HG02610 (cell line): ENCODE measurements at regions not wholly inside any gene's neighbourhood (a gene's known extent, or its start where the extent isn't known, plus 50 kb on each side); places are given as distances from the start of the nearest gene placed in this dataset.

Experiments
- ATAC-seq: cut with Tn5 transposase; IDR thresholded peaks from one replicate; pipeline ENCODE4 v1.9.1; 2021; ENCODE audit warnings: mild to moderate bottlenecking, moderate library complexity; ENCODE audit not compliant: unreplicated experiment

DNA sequence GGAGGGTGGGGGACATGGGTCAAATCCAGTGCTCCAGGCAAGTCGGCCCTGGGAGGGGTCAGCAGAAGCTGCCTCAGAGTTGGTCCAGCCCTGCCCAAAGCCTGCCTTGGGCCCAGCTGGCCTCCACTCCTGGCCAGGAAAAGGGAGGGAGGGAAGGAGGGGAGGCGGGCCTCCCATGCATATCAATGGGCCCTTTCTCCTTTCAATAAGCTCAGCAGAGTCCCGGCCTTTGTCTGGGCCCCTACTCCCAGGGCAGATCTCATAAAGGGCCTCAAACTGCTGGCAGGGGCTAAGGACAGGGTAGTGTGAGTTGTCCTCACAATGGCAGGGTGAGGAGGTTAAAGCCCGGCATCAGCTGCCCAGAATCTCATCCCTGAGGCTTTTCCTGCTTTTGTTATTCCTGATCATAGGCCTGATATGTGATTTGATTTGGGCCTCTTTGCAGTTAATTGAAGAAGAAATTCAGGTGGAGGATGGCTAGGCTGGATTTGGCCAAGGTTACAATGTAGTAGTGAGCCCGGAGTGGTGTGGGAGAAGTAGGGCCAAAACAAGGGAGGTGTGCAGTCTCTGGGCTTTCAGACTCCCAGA is 121.1 kb upstream of the ATP6AP2 start:
- no peak for ATAC-seq

GRCh38 chrX:40457406-40457805 is 123.4 kb upstream of the ATP6AP2 start:
- no peak for ATAC-seq

DNA sequence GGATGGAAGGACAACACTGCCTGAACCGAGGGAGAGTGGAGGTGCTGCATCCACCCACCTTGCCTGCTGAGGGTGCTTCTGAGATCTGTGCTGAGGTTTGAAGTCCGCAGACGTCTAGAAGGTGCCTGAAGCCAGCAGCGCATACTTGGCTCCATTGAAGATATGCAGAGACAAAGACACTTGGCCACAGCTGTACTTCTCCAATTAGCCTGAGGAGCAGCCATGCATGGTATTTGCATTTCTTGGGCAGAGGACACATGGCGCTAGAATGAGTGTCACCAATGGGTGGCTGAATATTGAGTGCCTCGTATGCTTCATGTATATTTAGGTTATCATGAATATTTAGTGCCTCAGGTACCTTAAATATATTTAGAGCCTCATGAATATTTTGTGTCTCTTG is 128.7 kb upstream of the ATP6AP2 start:
- no peak for ATAC-seq

DNA sequence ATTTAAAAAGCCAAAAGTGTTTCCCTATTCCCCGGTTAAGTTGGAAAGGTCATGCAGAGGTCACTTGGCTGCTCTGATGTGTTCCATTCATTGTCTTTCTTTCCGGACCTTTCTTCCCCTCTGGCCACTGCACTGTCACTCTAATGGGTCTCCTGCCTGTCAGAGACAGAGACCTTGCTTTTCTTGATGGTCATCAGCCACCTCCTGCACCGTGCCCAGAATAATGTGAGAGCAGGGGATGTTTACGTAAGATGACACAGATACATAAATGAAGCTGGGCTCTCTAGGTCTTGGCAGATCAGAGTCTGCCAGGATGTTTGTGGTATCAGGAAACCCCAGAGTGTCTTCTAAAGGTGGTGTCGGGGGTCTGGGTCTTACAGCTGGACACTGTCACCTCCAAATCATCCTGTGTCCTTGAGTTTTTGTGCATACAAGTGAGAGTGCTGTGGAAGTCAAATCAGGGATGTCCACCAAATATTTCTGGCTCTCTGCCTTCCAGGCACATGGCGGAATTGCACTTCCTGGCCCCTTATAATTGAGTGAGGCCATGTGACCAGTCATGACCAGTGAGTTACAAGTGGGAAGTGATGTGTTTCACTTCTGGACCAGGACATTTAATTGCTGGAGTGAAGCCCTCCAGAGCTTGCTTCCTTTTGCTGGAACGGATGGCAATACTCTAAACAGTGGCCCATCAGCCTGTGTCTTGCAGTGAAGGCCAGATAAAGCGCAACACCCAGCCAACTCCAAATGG is 130.6 kb upstream of the ATP6AP2 start:
- ATAC-seq = no peak

- ATAC-seq = no peak
These were observed 131.4 kb upstream of the ATP6AP2 start for GRCh38 chrX:40449396-40449795.

DNA sequence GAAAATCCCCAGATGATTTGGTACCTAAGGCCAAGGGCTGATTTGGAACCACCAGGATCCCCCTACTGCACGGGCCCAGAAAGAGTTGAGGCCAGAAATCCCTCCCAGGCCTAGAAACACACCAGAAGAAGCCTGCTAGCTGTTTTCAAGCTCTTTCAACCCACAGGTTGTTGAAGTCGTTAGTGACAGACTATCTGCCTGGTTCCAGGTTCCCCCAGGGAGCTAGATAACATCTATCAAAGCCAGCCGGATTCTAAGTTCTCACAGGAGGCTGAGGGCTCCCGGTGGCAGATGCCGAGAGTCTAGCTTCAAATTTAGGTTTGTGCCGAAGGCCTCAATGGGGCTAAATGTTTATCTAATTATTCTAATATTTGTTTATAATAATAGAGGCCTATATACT is 132.0 kb upstream of the ATP6AP2 start:
- no peak for ATAC-seq

DNA sequence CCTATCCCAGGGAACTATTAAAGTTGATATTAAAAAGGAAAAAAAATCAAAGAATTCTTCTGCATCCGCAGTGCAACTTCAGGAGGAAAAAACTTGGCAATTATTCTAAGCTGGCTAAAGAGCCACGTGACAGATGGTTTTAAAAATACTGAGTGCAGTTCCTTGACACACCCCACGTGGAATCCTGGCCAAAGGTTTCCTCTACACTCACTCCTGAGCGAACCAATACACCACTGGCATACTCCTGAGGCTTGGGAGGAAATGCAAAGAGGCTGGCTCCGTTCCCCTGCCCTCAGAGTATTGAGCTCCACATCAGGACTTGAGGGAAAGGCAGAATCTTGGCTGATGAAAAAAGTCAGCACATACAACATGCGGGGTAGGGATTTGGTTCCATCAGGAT is 133.8 kb upstream of the ATP6AP2 start:
- ATAC-seq = no peak

DNA sequence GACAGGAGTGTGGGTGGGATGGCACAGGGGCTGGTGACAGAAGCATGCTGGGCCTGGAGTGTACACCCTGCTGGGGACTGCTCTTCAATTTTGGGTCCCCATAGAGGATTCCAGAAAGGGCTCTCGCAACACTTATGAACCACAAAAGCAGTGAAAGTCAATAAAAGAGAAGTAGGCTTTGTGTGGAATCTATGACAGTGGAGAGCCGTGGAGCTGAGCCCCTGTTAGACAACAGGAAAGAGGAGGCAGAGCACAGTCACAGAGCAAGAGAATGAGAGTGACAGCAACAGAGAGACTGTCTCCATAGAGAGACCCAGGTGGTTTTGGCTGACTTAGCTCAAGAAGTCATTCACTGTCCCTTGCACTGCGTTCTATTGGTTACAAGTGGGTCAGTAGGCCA is 135.1 kb upstream of the ATP6AP2 start:
- ATAC-seq = no peak

- ATAC-seq = no peak
These were observed 135.8 kb upstream of the ATP6AP2 start for GRCh38 chrX:40444798-40445496.

DNA sequence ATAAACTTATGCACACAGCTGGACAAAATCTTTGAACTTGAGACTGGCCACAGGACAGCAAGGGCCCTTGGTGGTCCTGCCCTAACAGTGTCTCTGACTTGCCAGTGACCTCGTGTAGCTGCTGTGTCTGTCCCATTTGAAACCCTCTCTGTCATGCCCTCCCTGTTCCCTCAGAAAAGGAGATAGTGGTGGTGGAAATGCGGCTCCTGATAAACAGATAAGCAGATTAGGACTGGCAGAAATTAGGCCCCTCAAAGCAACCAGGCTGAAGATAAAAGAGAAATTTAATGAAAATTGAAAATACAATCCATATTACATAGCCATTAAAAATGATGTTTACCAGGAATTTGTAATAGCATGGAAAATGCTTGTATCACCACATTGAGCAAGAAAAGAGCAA is 136.6 kb upstream of the ATP6AP2 start:
- no peak for ATAC-seq

GRCh38 chrX:40440866-40441265 is 139.9 kb upstream of the ATP6AP2 start:
- ATAC-seq = no peak

- no peak for ATAC-seq
These were observed 140.9 kb upstream of the ATP6AP2 start for GRCh38 chrX:40439625-40440532.

DNA sequence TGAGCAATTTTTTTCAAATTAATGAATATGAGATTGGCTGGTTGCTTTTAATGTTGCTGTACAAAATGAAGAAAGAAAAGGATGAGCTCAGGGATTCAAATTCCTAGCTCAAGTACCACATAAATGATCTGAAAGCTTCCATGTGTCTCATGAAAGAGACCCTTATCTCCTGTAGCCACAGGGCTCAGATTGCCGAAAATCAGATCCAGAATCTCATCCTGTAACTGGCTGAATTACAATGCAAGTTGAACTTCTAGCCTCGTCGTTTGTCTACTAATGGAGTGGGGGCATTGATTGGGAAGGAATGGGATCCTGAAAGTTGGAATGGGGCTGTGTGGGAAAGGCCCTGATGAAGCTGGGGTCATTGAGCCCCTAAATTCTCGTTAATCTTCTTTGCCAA is 143.4 kb upstream of the ATP6AP2 start:
- no peak for ATAC-seq

- ATAC-seq = no peak
These were observed 145.8 kb upstream of the ATP6AP2 start for GRCh38 chrX:40434947-40435346.

GRCh38 chrX:40434443-40434842 is 146.3 kb upstream of the ATP6AP2 start:
- no peak for ATAC-seq

- no peak for ATAC-seq
These were observed 147.6 kb upstream of the ATP6AP2 start for GRCh38 chrX:40433160-40433559.

DNA sequence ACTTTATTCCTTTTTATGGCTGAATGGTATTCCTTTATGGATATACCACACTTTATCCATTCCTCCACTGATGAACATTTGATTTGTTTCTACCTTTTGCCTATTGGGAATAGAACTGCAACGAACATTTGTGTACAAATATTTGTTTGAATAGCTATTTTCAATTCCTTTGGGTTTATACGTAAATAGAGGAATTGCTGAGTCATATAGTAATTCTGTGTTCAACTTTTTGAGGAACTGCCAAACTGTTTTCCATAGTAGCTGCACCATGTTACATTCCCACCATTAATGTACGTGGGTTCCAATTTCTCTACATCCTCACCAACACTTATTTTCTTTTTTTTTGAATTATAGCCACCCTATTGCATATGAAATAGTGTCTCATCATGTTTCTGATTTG is 156.5 kb upstream of the ATP6AP2 start:
- ATAC-seq = no peak

- no peak for ATAC-seq
These were observed 157.5 kb upstream of the ATP6AP2 start for GRCh38 chrX:40423299-40423698.

DNA sequence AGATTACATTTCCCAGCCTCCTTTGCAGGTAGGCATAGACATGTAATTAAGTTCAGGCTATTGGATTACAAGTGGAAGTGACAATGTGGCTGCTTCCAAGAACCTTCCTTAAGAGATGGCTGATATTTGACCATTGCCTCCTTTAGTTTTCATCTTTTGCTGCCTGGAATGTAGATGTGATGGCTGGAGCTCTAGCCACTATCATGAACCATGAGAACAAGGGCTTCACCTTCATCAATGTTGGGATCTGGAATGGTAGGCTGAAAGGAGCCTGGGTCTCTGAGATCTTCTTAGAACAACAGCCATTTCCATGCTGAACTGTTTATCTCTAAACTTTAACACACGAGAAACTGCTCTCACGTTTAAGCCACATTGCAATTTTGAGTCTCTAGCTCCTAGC is 158.7 kb upstream of the ATP6AP2 start:
- ATAC-seq = no peak

DNA sequence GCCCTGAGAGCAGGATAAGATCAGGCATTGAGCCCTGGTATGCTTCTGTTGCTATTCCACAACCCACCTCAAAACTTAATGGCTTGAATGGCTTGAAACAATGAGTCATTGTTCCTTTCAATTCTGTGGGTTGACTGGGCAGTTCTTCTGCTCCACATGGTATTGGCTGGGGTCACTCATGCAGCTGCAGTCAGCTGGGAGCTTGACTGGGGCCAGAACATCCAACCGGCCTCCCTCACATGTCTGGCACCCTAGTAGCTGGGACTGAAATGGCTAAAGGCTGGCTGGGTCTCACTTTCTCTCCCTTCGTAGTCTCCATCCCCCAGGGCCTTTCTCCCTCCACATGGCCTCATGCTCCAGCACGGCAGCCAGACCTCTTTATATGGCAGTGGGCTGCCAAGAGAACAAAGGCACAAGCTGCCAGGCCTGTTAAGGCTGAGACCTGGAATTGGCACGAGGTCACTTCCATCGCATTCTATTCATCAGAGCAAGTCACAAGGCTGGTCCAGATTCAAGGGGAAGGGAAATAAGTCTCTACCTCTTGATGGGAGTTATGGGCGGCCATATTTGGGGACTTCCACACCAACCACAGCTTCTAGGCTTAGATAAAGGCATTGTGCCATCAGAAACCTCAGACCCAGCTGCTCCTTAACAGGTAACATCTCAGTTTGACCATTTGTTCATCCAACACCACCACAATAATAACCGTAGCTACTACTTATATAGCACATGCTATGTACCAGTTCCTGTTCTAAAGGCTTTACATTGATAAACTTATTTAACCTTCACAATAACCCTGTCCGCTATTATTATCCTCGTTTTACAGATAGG is 159.7 kb upstream of the ATP6AP2 start:
- no peak for ATAC-seq
